GM18861 (cell line): ENCODE measurements at regions not wholly inside any gene's neighbourhood (a gene's known extent, or its start where the extent isn't known, plus 50 kb on each side); places are given as distances from the start of the nearest gene placed in this dataset.

Experiments used
- ATAC-seq: cut with Tn5 transposase; IDR thresholded peaks from one replicate; pipeline ENCODE4 v1.9.1; 2021; ENCODE audit not compliant: unreplicated experiment

GRCh38 chr11:28713850-28714249, 605.7 kb downstream of the METTL15 start:
- no peak for ATAC-seq

GRCh38 chr11:28708075-28708474, 599.9 kb downstream of the METTL15 start:
- no peak for ATAC-seq

GRCh38 chr11:28704801-28705200, 596.6 kb downstream of the METTL15 start:
- no peak for ATAC-seq

GRCh38 chr11:28703371-28703770, 595.2 kb downstream of the METTL15 start:
- ATAC-seq, result no peak

GRCh38 chr11:28702871-28703270, 594.7 kb downstream of the METTL15 start:
- ATAC-seq, result no peak

GRCh38 chr11:28702450-28702790, 594.2 kb downstream of the METTL15 start:
- ATAC-seq, result no peak

- no peak for ATAC-seq
Measured at GRCh38 chr11:28701760-28702449, 593.7 kb downstream of the METTL15 start.

GRCh38 chr11:28699701-28700100, 591.5 kb downstream of the METTL15 start:
- ATAC-seq, result no peak

GRCh38 chr11:28697920-28698827, 590.0 kb downstream of the METTL15 start:
- ATAC-seq, result no peak

- no peak for ATAC-seq
Measured at GRCh38 chr11:28696591-28696990, 588.4 kb downstream of the METTL15 start.

- no peak for ATAC-seq
Measured at GRCh38 chr11:28690746-28691145, 582.6 kb downstream of the METTL15 start.

GRCh38 chr11:28684011-28684586, 575.9 kb downstream of the METTL15 start:
- ATAC-seq, result no peak

- ATAC-seq, result no peak
Measured at GRCh38 chr11:28679795-28680468, 571.7 kb downstream of the METTL15 start.

- no peak for ATAC-seq
Measured at GRCh38 chr11:28677721-28678120, 569.5 kb downstream of the METTL15 start.

- ATAC-seq, result no peak
Measured at GRCh38 chr11:28675183-28675582, 567.0 kb downstream of the METTL15 start.

GRCh38 chr11:28674433-28675103, 566.4 kb downstream of the METTL15 start:
- no peak for ATAC-seq

GRCh38 chr11:28673691-28674432, 565.7 kb downstream of the METTL15 start:
- ATAC-seq, result no peak

- no peak for ATAC-seq
Measured at GRCh38 chr11:28671274-28671673, 563.1 kb downstream of the METTL15 start.

GRCh38 chr11:28666632-28667031, 558.4 kb downstream of the METTL15 start:
- no peak for ATAC-seq

GRCh38 chr11:28659716-28660348, 551.6 kb downstream of the METTL15 start:
- ATAC-seq, result no peak
